GM19025 (cell line): ENCODE measurements at regions not wholly inside any gene's neighbourhood (a gene's known extent, or its start where the extent isn't known, plus 50 kb on each side); places are given as distances from the start of the nearest gene placed in this dataset.

Experiments
- ATAC-seq: cut with Tn5 transposase; IDR thresholded peaks from one replicate; pipeline ENCODE4 v1.9.1; 2021; ENCODE audit warnings: mild to moderate bottlenecking, low read depth, moderate library complexity; ENCODE audit not compliant: unreplicated experiment

DNA sequence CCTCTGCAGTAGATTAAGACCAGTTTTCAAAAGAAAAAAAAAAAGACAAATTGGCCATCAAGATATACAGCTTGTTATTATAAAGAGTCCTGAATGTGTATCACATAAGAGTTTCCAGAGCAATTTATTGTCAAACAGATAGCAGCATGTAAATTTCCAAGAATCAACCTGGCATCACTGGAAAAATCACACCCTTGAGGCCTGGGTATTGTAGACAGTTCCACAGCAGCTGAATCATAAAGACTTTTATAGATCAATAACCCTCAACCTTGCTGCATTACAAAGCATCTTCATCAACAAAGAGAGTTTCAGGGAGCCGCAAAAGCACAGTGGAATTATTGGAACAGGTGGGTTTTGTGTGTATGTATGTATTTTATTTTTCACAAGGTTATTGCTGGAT, 94.6 kb upstream of the LRIG3 start:
- no peak for ATAC-seq

DNA sequence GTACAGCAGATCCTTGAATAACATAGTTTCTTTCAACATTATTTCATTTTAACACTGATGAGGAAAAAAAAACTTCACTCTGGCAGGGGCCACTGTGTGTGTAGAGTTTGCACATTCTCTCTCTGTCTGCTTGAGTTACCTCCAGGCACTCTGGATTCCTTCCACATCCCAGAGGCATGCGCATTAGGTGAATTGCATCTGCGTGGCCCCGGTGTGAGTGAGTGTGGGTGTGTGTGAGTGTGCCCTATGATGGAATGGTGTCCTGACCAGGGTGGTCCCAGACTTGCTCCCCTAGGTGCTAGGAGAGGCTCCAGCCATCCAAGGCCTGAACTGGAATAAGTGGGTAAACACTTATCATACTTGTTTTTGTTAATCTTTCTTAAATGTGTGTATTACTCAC, 90.6 kb upstream of the LRIG3 start:
- ATAC-seq: no peak

DNA sequence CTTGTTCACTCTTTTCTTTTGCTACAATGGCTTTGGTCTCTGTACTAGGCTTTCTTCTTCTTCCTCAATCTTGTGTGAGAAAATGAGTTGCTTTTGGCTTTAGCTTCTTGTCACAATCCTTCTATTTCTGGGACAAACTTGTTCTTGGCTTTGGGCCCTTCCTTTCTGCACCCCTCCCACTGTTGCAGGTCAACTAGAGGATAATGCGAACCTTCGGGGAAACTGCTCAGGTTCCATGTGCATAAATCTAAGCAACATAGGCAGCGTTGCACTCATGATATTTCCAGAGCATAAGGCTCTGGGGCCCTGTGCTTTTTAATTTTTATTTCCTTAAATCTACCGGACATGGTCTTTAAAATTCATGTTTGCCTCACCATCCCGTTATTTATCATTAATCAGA, 89.8 kb upstream of the LRIG3 start:
- ATAC-seq: no peak

DNA sequence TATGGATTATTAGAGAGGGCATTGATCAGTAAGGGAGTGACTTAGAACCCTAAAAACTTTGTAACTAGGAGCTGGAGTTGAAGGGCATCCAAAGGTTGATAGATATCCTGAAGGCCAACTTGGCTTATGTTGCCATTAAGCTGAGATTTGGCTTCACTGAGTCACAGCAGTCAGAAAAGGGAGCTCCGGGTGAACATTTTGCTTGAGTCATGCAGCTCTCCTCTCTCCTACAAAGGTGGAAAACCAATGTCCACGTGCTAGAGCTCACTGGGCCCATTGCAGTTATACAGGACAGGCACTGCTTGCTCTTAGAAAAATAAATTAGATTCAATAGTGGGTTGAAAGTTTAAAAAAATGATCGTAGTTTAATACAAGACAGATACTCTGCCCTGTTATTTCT, 87.3 kb upstream of the LRIG3 start:
- ATAC-seq: no peak

DNA sequence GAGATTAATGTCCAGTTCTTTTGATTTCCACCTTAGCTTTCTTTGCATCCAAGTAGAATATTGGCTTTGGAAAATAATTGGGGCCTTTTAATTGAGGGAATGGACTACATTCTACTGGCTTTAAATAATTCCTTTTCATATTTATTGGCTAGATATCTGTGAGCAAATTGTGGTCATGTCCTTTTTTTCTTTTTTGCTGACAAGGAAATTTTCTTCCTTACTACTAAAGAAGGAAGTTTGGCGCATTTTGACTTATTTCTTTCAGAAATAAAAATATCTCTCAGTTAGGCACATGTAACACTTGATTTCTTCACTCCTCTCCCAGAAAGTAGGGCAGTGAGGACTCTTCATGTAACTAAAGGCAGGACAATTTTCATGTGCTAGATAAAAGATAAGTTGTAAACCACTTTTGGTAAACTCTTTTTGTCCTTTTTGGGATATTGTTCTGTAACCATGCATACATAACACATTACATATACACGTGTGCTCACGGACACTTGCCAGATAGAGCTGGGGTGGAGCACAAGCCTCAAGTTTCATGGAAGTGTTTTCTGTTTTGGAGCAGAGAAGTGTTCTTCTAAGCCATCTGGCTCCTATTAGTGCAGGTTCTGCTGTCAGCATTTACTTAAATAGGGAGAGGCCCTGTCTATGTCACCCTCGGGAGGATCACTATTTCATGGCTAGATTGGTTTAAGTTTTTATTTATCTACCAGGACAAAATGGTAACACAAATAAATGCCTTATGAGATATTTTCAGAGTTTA, 85.1 kb upstream of the LRIG3 start:
- no peak for ATAC-seq

DNA sequence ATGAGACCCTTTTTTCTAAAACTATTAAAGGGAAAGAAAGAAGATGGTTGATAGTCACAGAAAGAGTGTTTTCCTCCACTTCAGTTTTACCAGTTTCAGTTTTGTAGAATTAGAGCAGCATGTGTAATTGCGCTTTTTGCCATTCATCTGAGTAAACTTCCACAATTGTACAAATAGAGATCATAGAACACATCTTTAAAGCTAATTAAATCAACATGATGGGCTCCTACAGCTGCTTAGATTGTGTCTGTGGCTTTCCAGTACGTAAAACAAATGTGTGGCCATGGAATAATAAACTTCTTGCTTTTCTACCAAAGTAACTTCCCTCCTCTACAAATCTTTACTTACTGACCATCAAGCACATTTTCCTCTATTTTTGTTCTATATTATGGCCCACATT, 84.2 kb upstream of the LRIG3 start:
- ATAC-seq: no peak

DNA sequence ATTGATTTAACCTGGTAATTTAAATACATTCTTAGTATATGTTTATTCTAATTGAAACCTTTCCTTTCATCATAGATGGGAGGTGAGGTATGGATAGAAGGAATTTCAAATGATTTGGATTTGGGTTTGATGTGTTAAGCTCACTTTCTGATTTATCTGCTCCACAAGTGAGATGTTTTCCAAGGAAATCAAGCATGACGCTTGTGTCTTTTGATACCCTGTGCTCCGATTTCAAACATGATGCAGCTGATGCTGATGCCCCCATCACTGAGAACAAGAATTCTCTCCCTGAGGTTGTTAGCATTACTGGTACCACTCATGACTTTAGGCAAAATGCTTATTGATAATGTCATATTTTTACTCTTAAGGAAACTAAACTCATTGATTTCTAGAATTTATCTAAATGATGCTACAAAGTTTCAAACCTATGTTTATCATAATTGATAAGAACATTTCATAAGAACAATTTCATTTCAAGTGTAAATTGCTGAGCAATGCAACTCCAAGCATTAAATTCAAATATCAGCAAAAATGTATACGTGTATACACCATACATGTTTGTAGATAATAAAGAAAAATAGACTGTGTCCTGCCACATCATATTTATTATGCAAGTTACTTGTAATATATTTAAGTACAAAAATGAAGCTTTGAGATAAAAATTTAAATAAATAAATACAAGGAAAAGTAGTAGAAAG, 75.5 kb upstream of the LRIG3 start:
- ATAC-seq: no peak

DNA sequence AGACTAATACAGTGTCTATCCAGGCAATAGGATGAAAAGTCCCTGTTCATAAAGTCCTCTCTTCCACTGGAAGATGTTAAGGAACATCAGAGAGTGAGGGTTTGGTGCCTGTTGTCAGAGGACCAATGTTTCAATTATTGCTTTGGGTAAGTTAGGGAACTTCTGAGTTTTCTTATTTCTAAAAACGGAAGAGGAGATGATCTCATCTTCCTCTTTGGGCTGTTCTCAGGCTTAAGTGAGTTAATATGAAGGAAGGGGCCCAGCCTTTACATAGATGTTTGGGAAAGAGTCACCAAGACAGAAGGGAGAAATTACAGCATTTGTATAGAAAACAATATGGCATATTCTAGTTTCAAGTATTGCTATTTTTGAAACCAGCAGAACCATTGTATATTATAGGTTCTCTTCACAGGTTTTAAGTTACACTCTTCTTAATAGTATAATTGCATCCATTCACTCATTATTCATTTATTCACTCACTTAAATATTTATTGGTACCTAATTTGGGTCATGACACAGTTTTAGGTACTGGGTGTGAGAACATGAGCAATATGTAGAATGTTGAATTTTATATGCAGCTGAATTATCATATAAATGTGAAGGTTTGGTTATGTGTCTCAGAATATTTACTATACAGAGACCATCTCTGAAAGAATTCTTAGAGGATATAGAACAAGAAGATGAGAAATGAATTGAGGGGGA, 68.5 kb upstream of the LRIG3 start:
- no peak for ATAC-seq

DNA sequence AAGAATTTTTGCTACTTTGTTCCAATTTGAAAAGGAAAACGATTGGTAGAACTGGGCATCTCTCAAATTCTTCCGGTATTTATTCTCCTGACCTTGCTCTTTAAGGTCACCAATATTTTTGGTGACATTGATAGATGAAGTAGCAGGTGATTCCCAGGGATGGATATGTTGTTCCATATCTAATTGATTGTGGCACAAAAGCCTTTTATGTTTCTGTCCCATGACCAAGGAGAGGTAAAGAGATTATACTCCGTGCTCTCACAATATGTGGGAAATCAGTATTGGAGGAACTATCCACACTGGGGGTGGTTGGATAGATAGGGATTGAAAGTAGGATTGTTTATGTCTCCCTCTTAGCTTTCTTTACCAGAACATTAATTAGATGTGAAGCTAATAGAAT, 61.7 kb upstream of the LRIG3 start:
- ATAC-seq: no peak

DNA sequence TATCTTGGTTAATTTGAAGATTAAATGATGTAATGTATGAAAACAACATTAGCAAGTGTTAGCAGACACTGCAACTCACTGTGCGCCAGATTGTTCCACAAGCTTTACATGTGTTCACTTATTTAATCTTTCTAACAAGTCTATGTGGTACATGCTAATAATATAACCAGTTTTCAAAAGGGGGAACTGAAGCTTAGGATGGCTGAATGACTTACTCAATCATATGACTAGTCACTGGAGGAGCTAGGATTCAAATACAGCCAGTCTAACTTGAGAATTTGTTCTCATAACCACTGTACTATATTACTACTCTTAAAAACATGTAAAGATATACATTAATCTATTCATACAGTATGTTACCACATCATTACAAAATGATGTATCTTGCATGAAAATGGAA, 60.5 kb upstream of the LRIG3 start:
- no peak for ATAC-seq

DNA sequence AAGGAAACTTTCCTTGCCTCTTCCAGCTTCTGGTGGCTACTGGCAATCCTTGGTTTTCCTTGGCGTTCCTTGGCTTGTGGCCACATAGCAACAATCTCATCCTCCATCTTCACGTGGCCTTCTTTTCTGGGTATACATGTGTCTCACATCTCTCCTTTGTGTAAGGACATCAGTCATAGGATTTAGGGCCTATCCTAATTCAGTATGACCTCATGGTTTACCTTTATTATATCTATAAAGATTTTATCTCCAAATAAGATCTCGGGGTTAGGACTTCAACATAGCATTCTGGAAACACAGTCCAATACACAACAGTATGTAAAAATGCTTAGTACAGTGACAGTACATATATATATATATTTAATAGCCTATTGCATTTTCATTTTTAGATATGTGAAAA, 58.4 kb upstream of the LRIG3 start:
- ATAC-seq: no peak

DNA sequence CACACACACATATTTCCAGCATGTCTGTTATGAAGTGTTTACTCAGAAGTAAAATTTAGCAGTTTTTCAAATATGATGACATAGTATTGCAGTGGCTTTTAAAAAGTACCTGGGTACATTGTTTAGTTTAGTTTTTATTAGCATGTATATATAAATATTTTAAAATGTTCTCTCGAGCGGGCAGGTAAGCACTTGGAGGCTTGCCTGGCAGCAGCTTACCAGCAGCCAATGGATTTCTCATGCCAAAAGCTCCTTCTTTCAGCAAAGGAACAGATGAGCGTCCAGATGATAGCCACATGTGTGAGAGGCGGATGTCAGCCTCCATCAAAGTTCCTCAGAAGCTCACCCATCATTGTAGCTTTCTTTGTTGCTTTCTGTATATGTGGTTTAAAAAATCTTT, 57.2 kb upstream of the LRIG3 start:
- ATAC-seq: no peak

DNA sequence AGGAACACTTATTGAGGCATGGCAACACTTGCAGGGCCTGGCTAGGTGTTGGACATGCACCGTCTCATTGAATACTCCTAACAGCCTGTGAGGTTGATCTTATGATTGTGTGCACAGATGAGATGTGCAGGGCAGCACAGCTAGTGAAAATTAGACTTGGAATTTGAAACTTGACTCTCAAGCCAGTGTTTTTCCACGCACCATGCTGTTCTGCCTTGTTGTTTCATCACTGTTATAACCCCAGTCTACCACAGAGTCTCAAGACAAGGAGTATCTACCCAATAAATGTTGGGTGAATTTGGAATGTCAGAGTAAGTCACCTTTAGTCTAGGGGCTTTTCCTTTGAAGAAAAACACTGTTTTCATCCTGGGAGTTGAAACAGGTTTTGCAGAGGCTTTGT, 55.8 kb upstream of the LRIG3 start:
- ATAC-seq: no peak
